Gastrocnemius medialis (tissue), 4 donors: ENCODE measurements at regions not wholly inside any gene's neighbourhood (a gene's known extent, or its start where the extent isn't known, plus 50 kb on each side); places are given as distances from the start of the nearest gene placed in this dataset.

Experiments used
- POLR2A ChIP-seq, 2 donors: fragments of 450-650 bp; IDR thresholded peaks; one replicate each; pipeline ENCODE4 v1.6.1; 2017; ENCODE audit warnings: antibody characterized with exemption in 2 of 2, mild to moderate bottlenecking in 2 of 2, moderate library complexity in 2 of 2
- TF ChIP-seq, protein P1 (sequence below), 5 experiments: fragments of 450-650 bp in 3 of 5; fragments of 200-600 bp in 2 of 5; sonication (generic) in 2 of 5; IDR thresholded peaks in 4 of 5; conservative IDR thresholded peaks in 1 of 5; 1 replicate in 4 of 5; 2 replicates in 1 of 5; pipeline ENCODE4 v1.5.1; 2016 to 2019; ENCODE audit warnings: antibody characterized with exemption in 5 of 5, mild to moderate bottlenecking in 3 of 5, moderate library complexity in 3 of 5

DNA sequence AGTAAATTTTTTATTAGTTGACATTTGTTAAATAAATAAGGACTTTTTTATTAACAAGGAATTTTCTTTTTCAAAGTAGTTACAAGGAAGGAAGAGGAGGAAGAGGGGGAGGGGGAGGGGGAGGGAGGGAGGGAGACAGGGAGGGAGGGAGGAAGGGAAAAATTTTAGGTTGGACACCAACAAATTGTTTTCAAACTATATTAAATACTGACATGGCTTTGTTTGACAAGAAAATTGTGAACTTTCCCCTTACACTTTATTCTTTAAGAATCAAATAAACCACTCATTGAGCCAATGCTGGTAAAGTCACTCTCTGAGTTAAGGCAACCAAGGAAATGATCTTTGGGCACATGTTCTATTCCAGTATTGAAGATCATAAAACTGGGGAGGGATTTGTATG is 115.7 kb upstream of the PPP2R3A start:
- TF ChIP-seq, protein P1, sequence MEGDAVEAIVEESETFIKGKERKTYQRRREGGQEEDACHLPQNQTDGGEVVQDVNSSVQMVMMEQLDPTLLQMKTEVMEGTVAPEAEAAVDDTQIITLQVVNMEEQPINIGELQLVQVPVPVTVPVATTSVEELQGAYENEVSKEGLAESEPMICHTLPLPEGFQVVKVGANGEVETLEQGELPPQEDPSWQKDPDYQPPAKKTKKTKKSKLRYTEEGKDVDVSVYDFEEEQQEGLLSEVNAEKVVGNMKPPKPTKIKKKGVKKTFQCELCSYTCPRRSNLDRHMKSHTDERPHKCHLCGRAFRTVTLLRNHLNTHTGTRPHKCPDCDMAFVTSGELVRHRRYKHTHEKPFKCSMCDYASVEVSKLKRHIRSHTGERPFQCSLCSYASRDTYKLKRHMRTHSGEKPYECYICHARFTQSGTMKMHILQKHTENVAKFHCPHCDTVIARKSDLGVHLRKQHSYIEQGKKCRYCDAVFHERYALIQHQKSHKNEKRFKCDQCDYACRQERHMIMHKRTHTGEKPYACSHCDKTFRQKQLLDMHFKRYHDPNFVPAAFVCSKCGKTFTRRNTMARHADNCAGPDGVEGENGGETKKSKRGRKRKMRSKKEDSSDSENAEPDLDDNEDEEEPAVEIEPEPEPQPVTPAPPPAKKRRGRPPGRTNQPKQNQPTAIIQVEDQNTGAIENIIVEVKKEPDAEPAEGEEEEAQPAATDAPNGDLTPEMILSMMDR (IDR thresholded peaks at IDR 0.05 in 4 of 5, conservative IDR thresholded peaks at IDR 0.05 in 1 of 5) = no peak
- TF ChIP-seq POLR2A (IDR thresholded peaks at IDR 0.05) = no peak
